Breast epithelium (tissue), 4 donors: ENCODE measurements at regions not wholly inside any gene's neighbourhood (a gene's known extent, or its start where the extent isn't known, plus 50 kb on each side); places are given as distances from the start of the nearest gene placed in this dataset.

Experiments
- DNase-seq, 2 donors: peaks; one replicate each; pipeline ENCODE4 v3.0.0-alpha.2; 2019; ENCODE audit warnings: low spot score in 2 of 2
- H3K27ac ChIP-seq, 2 donors: fragments of 200-600 bp; sonication (generic) in 1 of 2; one replicate each; pipeline ENCODE4 v1.5.1; 2016 to 2019; ENCODE audit warnings: mild to moderate bottlenecking in 1 of 2
- H3K27me3 ChIP-seq, 2 donors: fragments of 200-600 bp; sonication (generic) in 1 of 2; one replicate each; pipeline versions ENCODE4 v1.5.1 to v1.6.0; 2017 to 2019; ENCODE audit warnings: control low read depth in 1 of 2, mild to moderate bottlenecking in 1 of 2
- H3K36me3 ChIP-seq: fragments of 200-600 bp; one replicate; pipeline ENCODE4 v1.5.1; 2019
- H3K4me1 ChIP-seq, 2 donors: fragments of 200-600 bp; sonication (generic); one replicate each; pipeline ENCODE4 v1.5.1; 2016 to 2019; ENCODE audit warnings: control low read depth in 1 of 2
- H3K4me3 ChIP-seq, 3 donors: fragments of 200-600 bp; sonication (generic); 1 replicate in 2 of 3; 2 replicates in 1 of 3; pipeline ENCODE4 v1.5.1; 2016 to 2019; ENCODE audit warnings: mild to moderate bottlenecking in 3 of 3, moderate library complexity in 2 of 3
- H3K9me3 ChIP-seq, 2 donors: fragments of 200-600 bp; sonication (generic) in 1 of 2; one replicate each; pipeline ENCODE4 v1.5.1; 2016 to 2019; ENCODE audit warnings: control low read depth in 1 of 2
- CTCF ChIP-seq, 3 donors: fragments of 450-650 bp; IDR thresholded peaks; one replicate each; pipeline ENCODE4 v1.5.1; 2016 to 2017; ENCODE audit warnings: antibody characterized with exemption in 3 of 3, mild to moderate bottlenecking in 3 of 3, moderate library complexity in 3 of 3
- POLR2A ChIP-seq: fragments of 450-650 bp; IDR thresholded peaks from one replicate; pipeline ENCODE4 v1.6.1; 2016; ENCODE audit warnings: antibody characterized with exemption, mild to moderate bottlenecking, moderate library complexity
- POLR2AphosphoS5 ChIP-seq, 3 donors: sonication (generic); formaldehyde crosslinking; IDR thresholded peaks; one replicate each; pipeline ENCODE4 v1.6.1; 2017; ENCODE audit warnings: antibody characterized with exemption in 3 of 3
- intact Hi-C: fragments of 100-400 bp; cut with DNase I; formaldehyde crosslinking; loops from one replicate; pipeline ENCODE4 v1.15.1; 2023; ENCODE audit warnings: low total_unique reads

GRCh38 chr6:143621876-143622605 is 55.7 kb upstream of the PHACTR2 start:
- TF ChIP-seq CTCF (IDR thresholded peaks at IDR 0.05): no peak
- TF ChIP-seq POLR2AphosphoS5 (IDR thresholded peaks at IDR 0.05): no peak
- no peak for TF ChIP-seq POLR2A
- Histone ChIP-seq H3K9me3 (no peaks in the 10 kb centered on the region), H3K27ac (no peak overlapping the region), H3K4me3 (no peak overlapping the region), H3K36me3 (no peaks in the 10 kb centered on the region), H3K27me3 (no peaks in the 10 kb centered on the region), H3K4me1 (no peaks in the 10 kb centered on the region)
- no peak for DNase-seq
- intact Hi-C loops: no loop called here

DNA sequence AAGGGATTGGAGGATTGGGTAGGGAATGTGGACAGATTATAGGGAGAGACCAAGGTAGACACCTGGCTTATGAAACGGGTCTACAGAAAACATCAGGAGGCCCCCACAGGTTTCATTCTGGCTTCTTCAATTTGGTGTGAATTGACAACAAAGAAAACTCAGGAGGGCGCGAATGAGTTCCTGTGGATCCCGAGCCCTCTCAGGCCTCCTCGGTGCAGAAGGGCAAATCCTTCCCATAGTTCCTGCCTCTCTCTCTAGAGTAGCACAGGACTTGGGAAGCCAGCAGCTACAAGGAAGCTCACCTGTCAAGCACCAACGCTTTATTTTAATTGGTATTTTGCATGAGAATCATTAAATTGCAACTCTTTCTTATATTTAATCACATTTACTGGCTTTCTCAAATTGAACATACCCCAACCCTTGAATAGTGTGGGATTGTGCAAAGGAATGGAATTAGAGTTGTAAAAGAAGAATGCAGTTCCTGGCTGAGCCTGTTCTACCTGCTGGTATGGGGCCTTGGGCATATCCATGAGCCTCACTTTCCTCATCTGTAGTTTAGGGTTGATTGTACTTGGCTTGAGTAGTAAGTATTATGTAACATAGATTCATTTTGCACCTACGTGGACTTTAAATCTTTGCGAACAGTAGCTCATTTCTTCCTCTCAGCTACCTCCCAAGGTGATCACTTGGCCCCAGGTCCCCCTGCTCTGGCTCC is 56.4 kb upstream of the PHACTR2 start:
- intact Hi-C loops: no loop called here
- TF ChIP-seq POLR2AphosphoS5 (IDR thresholded peaks at IDR 0.05): no peak
- no peak overlapping the region for H3K27ac ChIP-seq

GRCh38 chr6:143620447-143620846 is 57.3 kb upstream of the PHACTR2 start:
- H3K36me3 ChIP-seq: no peaks in the 10 kb centered on the region
- no peaks in the 10 kb centered on the region for H3K27me3 ChIP-seq
- TF ChIP-seq CTCF (IDR thresholded peaks at IDR 0.05) (no peak), POLR2A (no peak), POLR2AphosphoS5 (IDR thresholded peaks at IDR 0.05) (no peak)
- intact Hi-C loops: no loop called here
- H3K4me3 ChIP-seq: no peak overlapping the region
- H3K27ac ChIP-seq: no peak overlapping the region
- no peaks in the 10 kb centered on the region for H3K4me1 ChIP-seq
- H3K9me3 ChIP-seq: no peaks in the 10 kb centered on the region
- no peak for DNase-seq

More for the DNA sequence above, 56.4 kb upstream of the PHACTR2 start:
- Histone ChIP-seq H3K4me1 (no peaks in the 10 kb centered on the region), H3K4me3 (no peak overlapping the region), H3K9me3 (no peaks in the 10 kb centered on the region), H3K27me3 (no peaks in the 10 kb centered on the region), H3K36me3 (no peaks in the 10 kb centered on the region)
- DNase-seq: no peak

DNA sequence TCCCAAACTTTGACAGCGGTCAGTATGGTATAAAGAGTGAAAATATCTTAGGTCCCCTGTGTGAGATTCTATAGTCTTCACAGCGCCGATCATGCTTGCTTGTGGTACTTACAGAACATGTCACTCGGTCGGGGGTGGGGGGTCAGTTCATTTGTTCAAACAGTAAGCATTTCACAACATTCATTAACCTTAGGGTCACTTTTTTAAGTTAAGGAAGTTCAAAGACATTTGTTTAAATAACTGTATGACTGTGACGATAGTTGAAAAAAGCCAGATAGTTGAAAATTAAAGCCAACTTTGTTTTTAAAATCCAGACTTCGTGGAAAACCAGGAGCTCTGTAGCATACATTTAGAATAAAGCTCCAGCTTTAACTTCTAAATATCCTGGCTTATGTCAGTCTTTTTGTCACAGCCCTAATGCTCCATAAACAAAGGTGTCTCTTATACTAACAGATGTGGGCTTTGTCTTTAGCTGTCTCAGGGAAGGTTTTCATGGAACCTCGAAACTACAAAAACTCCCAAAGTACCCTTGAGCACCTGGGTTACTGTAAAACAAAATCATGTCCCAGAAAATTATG is 57.9 kb upstream of the PHACTR2 start:
- TF ChIP-seq CTCF (IDR thresholded peaks at IDR 0.05): no peak
- H3K4me3 ChIP-seq: no peak overlapping the region
- no peaks in the 10 kb centered on the region for H3K27me3 ChIP-seq
- intact Hi-C loops: no loop called here
- no peaks in the 10 kb centered on the region for H3K9me3 ChIP-seq
- no peak for DNase-seq
- H3K27ac ChIP-seq: no peak overlapping the region
- no peaks in the 10 kb centered on the region for H3K36me3 ChIP-seq
- no peaks in the 10 kb centered on the region for H3K4me1 ChIP-seq

GRCh38 chr6:143616741-143617140 is 61.0 kb upstream of the PHACTR2 start:
- H3K36me3 ChIP-seq: no peaks in the 10 kb centered on the region
- H3K27ac ChIP-seq: no peak overlapping the region
- no peaks in the 10 kb centered on the region for H3K4me1 ChIP-seq
- intact Hi-C loops: no loop called here
- no peaks in the 10 kb centered on the region for H3K9me3 ChIP-seq
- TF ChIP-seq POLR2A: no peak
- no peak for TF ChIP-seq POLR2AphosphoS5 (IDR thresholded peaks at IDR 0.05)
- no peak for TF ChIP-seq CTCF (IDR thresholded peaks at IDR 0.05)
- no peak for DNase-seq
- no peaks in the 10 kb centered on the region for H3K27me3 ChIP-seq
- no peak overlapping the region for H3K4me3 ChIP-seq
